ENCODE measurements at regions not wholly inside any gene's neighbourhood (a gene's known extent, or its start where the extent isn't known, plus 50 kb on each side); places are given as distances from the start of the nearest gene placed in this dataset.

DNA sequence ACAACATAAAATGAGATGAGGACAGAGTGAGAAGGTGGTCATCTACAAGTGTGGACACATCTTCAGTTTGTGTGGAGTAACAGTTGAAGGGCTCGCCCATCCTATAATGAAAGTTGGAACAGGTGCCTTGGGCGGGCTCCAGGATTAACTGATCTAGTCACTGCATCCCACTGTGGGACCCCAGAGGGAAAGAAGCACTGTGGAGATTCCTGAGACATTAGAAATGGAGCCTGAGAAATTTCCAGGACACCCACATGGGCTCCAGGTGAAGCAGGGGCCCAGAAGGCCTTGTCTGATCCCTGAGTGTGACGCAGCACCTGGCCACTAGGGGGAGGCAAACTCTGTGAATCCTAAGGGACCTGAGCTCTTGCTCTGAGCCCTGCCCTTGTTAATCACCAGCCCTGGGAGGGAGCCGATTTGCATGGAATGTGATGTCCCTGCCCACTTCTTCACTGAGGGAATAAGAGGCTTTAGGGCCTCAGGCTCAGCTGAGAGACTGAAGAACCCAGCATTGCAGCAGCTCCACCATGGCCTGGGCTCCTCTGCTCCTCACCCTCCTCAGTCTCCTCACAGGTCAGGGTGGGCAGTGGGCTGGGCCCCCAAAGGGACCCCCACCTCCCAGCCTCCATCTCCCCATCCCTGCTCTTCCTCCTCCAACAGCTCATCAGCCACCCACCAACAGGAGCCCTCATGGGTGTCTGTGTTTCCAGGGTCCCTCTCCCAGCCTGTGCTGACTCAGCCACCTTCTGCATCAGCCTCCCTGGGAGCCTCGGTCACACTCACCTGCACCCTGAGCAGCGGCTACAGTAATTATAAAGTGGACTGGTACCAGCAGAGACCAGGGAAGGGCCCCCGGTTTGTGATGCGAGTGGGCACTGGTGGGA, 98.4 kb downstream of the VPREB1 start (continued):
- TF ChIP-seq, protein P1, sequence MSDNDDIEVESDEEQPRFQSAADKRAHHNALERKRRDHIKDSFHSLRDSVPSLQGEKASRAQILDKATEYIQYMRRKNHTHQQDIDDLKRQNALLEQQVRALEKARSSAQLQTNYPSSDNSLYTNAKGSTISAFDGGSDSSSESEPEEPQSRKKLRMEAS (IDR thresholded peaks at IDR 0.05), result no peak

Measured in H1 (cell line).